ENCODE measurements at regions not wholly inside any gene's neighbourhood (a gene's known extent, or its start where the extent isn't known, plus 50 kb on each side); places are given as distances from the start of the nearest gene placed in this dataset.
"Not testable (repeated sequence)": the region's sequence is repeated elsewhere in the genome, so short reads cannot be mapped to it uniquely, and the experiment has no call there.

GRCh38 chr4:4666693-4667621 is 125.1 kb upstream of the STX18 start:
- DNase-seq (ENCODE audit: low read depth), result no peak

GRCh38 chr4:4666187-4666586 is 124.3 kb upstream of the STX18 start:
- no peak for DNase-seq (ENCODE audit: low read depth)

DNA sequence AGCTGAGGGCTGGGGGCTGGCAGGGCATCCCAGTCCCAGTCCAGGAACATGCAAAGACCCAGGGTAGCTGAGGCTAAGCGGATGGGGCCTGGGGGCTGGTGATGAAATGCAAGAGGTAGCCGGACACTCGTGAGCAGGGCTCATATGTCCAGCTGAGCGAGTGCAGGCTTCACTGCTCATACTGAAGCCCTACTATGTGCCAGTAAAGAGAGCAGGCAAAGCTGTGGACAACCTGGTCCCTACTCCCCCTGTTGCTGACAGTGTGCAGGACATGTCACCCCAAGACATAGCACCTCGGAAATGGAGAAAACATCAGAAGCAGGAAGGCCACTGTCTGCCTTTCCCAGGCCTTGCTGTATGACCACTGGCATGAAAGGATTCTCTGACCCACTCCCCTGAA is 122.4 kb upstream of the STX18 start:
- DNase-seq (ENCODE audit: low read depth), result no peak

GRCh38 chr4:4663028-4663427 is 121.2 kb upstream of the STX18 start:
- no peak for DNase-seq (ENCODE audit: low read depth)

GRCh38 chr4:4662230-4662629 is 120.4 kb upstream of the STX18 start:
- no peak for DNase-seq (ENCODE audit: low read depth)

GRCh38 chr4:4659871-4660651 is 118.2 kb upstream of the STX18 start:
- DNase-seq (ENCODE audit: low read depth), result no peak

- DNase-seq (ENCODE audit: low read depth), result no peak
These were observed 116.2 kb upstream of the STX18 start for GRCh38 chr4:4658052-4658451.

GRCh38 chr4:4656977-4657376 is 115.1 kb upstream of the STX18 start:
- DNase-seq (ENCODE audit: low read depth), result no peak

- no peak for DNase-seq (ENCODE audit: low read depth)
These were observed 114.1 kb upstream of the STX18 start for GRCh38 chr4:4655901-4656300.

DNA sequence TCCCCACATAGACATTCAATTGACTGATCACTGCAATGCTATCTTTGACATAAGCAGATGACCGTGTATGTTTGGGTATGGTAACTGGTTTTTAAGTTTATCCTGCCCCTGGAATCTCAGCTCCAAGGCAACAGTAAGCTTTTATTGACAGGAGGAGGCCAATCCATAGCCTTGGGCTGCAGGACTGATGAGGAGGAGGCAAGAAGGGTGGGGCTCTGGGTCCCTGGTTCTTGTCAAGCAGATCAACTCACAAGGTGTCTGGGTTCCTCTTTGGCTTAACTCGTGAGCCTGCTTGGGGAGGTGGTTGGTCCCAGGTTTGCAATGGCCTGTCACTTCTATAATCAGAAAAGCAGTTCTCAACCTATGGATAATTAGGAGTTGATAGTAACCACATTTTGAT is 113.2 kb upstream of the STX18 start:
- no peak for DNase-seq (ENCODE audit: low read depth)

DNA sequence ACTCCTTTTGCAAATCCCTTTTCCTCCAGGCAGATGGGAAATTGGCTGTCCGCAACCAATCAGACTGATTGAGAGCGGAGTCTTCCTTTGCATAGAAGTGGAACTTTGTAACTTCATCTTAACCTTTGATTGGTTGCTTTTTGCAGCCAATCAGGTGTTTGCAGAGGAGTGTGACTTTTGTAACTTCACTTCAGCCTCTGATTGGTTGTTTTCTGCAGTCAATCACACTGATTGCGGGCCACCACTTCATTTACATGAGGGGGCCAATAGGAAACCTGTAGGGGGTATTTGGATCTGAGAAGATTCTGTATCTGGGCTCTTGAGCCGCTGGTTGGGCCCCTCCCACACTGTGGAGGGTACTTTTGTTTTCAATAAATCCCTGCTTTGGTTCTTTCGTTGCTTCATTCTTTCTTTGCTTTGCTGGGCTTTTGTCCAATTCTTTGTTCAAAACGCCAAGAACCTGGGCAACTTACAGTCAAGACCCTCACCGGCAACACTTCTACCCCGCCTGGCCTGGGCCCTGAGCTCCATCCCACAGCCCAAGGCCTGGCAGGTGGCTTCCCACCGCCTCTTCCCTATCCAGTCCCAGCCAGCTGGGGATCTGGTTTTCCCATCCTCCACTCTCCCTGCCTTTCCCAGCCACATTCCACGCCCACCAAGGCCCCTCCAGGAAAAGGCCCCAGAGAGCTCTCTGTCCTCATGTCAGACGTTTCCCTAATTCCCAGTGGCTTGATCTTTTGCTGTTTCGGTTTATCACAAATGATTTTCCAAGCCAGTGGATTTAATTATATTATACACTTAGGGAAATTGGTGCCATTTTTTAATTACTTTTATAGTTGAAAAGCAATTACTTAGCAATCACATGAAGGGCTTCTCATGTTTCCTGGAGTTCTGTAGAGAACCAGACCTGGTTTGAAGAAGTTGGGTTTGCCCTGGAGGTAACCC is 110.2 kb upstream of the STX18 start:
- DNase-seq (ENCODE audit: low read depth), result no peak

DNA sequence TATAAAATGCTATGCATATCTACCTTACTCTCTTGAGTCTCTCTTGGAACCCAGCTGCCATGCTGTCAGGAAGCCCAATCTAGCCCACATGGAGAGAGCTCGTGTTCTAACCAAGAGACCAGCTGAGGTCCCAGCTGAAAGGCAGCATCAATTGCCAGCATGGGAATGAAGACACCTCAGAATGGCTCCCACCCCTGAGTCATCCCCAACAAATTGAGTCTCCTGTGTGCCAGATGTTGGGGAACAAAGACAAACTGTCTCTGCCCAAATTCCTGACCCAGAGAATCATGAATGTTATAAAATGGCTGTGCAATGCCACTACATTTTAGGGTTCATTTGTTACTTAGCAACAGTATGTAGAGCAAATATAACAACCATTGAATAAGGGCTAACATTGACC is 105.2 kb upstream of the STX18 start:
- DNase-seq (ENCODE audit: low read depth), result no peak

DNA sequence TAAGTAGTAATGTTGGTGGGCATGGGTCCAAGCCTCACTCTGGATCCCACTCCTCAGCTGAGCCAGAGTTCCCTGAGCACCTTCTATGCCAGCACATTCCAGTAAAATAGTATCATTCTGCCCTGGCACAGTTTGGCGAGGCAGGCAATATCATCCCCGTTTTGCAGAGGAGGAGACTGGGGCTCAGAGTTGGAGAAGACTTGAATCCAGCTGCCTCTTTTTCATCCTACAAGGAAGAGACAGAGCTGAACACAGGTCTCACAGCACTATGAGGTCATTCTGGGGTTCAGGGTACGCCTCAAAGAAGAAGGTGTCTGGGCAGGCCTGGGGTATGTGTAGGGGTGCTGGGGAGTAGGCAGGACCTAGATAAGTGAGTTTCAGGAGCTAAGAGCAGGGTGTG is 103.9 kb upstream of the STX18 start:
- no peak for DNase-seq (ENCODE audit: low read depth)

GRCh38 chr4:4644277-4644676 is 102.4 kb upstream of the STX18 start:
- DNase-seq (ENCODE audit: low read depth), result not testable (repeated sequence)

DNA sequence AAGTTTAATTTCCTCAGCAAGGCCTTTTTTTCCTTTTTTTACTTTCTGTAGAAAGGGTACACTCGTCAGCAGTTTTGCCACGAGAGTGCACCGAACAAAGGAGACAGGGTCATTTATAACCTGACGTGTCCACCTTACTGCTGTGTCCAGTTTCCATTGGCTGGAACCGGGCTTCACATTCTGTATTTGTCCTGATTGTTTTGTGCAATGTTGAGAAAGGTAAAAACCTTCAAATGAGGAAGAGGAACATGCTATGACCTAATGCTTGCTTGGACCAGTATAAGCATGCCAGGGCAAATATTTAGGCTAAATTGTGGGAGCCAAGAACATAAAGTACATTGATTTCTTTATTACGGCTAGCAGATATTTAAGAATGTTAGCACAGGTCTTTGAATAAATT is 101.9 kb upstream of the STX18 start:
- DNase-seq (ENCODE audit: low read depth), result not testable (repeated sequence)

DNA sequence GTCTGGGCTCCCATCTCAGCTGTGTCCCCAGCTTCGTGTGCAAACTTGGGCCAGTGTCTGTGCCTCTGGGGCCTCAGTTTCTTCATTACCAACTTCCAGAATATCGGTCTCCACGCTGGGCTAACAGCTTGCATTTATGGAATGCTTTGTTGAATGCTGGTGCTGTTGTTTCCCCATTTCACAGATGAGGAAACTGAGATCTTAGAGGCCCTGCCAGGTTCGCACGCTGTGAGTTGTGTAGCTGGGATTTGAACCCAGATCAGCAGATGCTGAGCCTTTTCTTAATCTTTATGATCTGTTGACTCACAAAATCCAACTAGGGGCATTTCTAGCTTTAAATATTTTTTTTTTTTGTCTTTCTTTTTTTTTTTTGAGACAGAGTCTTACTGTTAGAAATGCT is 101.5 kb upstream of the STX18 start:
- DNase-seq (ENCODE audit: low read depth), result no peak

GRCh38 chr4:4642496-4643000 is 100.7 kb upstream of the STX18 start:
- DNase-seq (ENCODE audit: low read depth), result no peak

GRCh38 chr4:4641661-4642495 is 100.0 kb upstream of the STX18 start:
- DNase-seq (ENCODE audit: low read depth), result no peak

- no peak for DNase-seq (ENCODE audit: low read depth)
These were observed 99.4 kb upstream of the STX18 start for GRCh38 chr4:4641254-4641653.

DNA sequence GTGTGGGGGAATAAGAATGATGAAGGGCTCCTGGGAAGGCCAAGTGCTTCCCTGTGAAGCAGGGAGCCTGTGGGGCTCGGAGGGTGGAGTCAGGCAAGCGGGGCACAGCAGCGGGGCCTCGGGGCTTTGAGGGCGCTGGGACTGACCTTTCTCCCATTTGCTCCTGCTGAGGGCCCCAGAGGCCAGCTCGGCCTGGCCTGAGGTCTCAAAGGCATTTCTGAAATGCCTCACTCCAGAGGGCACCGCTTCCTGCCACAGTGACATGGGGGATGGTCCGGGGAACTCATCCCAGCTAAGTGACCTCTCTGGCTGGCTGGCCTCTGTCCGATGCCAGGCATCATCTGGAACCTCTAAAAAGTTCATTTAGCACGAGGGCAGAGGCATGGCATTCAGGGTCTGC is 98.8 kb upstream of the STX18 start:
- DNase-seq (ENCODE audit: low read depth), result no peak

GRCh38 chr4:4639370-4639769 is 97.5 kb upstream of the STX18 start:
- DNase-seq (ENCODE audit: low read depth), result no peak

Measured in forelimb muscle (tissue), 1 donor.